SH-SY5Y (cell line): ENCODE measurements at regions not wholly inside any gene's neighbourhood (a gene's known extent, or its start where the extent isn't known, plus 50 kb on each side); places are given as distances from the start of the nearest gene placed in this dataset.

ENCODE experiments used
- GATA2 ChIP-seq: IDR thresholded peaks from 2 replicates; pipeline ENCODE4 v1.6.1; 2011; ENCODE audit warnings: mild to moderate bottlenecking, low read depth, low read length
- GATA3 ChIP-seq: IDR thresholded peaks from 2 replicates; pipeline ENCODE4 v1.6.1; 2011; ENCODE audit warnings: low read depth, mild to moderate bottlenecking, low read length, moderate library complexity

GRCh38 chr2:64889803-64890202 is 99.4 kb upstream of the SLC1A4 start:
- no peak for TF ChIP-seq GATA2
- TF ChIP-seq GATA3, result no peak
